PC-3 (cell line): ENCODE measurements at regions not wholly inside any gene's neighbourhood (a gene's known extent, or its start where the extent isn't known, plus 50 kb on each side); places are given as distances from the start of the nearest gene placed in this dataset.

Experiments
- CTCF ChIP-seq: fragments of 300-600 bp; sonication (generic); conservative IDR thresholded peaks from 2 replicates; pipeline ENCODE4 v1.5.1; 2017; ENCODE audit warnings: antibody characterized with exemption, low read depth, mild to moderate bottlenecking, low read length
- EZH2 ChIP-seq: fragments of 300-600 bp; sonication (generic); IDR thresholded peaks from one replicate; pipeline ENCODE4 v1.6.1; 2017; ENCODE audit warnings: antibody characterized with exemption, mild to moderate bottlenecking, low read length; ENCODE audit not compliant: unreplicated experiment
- EZH2phosphoT487 ChIP-seq: fragments of 300-600 bp; sonication (generic); IDR thresholded peaks from 2 replicates; pipeline ENCODE4 v1.6.1; 2018; ENCODE audit warnings: mild to moderate bottlenecking, antibody characterized with exemption, low read length, borderline replicate concordance

GRCh38 chr22:22983123-22983522 is 87.2 kb upstream of the GNAZ start:
- no peak for TF ChIP-seq CTCF
- no peak for TF ChIP-seq EZH2
- no peak for TF ChIP-seq EZH2phosphoT487
